HG03135 (cell line): ENCODE measurements at regions not wholly inside any gene's neighbourhood (a gene's known extent, or its start where the extent isn't known, plus 50 kb on each side); places are given as distances from the start of the nearest gene placed in this dataset.
"Not testable (repeated sequence)": the region's sequence is repeated elsewhere in the genome, so short reads cannot be mapped to it uniquely, and the experiment has no call there.

Experiments used
- ATAC-seq: cut with Tn5 transposase; IDR thresholded peaks from one replicate; pipeline ENCODE4 v1.9.1; 2021; ENCODE audit warnings: mild to moderate bottlenecking, moderate library complexity; ENCODE audit not compliant: unreplicated experiment

DNA sequence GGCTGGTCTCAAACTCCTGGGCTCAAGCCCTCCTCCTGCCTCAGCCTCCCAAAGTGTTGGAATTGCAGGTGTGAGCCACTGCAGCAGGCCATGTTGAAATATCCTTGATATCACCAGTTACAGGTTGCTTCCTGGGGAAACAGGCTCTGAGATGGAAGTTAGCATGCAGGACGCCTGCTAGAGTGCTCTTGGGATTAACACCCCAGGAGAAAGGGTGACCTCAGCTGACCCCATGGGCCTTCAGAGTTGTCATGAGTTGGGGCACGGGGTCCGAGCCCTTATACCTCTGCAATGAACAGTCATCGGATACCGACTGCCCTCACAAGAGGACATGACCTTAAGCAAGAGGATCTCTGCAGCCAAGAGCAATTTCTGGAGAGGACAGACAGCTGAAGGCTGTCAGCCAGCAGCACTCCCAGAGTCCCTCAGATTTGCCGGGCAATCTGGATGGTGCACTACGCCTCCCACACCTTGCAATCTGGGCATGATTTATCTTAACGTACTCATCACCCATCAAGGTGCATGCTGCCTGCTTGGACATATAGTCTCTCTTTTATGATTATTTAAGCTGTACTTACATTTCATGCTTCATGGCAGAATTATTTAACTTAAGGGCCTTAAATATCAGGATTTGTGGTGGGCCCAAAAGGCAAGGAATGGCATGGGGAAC is 134.6 kb downstream of the ADSS2 start:
- no peak for ATAC-seq

DNA sequence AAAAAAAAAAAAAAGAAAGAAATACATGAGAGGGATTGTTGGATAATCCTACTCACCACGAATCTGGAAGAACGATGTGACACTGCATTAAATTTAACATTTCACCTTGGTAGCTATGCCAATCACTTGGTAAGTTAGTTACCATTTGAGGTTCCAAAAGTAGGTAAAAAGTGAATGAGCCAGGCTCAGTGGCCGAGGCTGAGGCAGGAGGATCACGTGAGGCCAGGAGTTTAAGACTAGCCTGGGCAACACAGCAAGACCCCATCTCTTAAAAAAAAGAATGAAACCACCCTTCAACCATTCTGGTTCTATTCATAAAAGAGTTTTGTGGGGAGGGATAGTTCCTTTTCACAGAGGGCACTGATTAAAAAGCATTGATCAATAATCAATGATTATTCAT is 133.6 kb downstream of the ADSS2 start:
- no peak for ATAC-seq

DNA sequence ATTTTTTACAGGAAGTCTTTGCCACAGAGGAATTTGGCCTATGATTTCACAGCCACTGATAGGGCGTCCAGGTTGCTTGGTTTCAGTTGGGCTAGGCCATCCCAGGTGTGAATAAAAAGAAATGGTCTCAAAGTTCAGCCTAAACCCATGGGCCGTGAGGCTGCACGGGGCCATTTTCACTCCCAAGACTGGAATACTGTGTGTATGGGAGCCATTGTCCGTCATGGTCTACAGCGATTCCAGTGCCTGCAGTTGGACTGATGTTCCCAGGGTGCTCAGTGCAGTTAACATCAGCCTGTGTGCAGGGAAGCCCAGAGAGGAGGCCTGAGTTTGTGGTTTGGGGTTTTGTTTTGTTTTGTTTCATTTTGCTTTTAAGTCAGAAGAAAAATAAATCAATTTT is 133.2 kb downstream of the ADSS2 start:
- ATAC-seq, result no peak

DNA sequence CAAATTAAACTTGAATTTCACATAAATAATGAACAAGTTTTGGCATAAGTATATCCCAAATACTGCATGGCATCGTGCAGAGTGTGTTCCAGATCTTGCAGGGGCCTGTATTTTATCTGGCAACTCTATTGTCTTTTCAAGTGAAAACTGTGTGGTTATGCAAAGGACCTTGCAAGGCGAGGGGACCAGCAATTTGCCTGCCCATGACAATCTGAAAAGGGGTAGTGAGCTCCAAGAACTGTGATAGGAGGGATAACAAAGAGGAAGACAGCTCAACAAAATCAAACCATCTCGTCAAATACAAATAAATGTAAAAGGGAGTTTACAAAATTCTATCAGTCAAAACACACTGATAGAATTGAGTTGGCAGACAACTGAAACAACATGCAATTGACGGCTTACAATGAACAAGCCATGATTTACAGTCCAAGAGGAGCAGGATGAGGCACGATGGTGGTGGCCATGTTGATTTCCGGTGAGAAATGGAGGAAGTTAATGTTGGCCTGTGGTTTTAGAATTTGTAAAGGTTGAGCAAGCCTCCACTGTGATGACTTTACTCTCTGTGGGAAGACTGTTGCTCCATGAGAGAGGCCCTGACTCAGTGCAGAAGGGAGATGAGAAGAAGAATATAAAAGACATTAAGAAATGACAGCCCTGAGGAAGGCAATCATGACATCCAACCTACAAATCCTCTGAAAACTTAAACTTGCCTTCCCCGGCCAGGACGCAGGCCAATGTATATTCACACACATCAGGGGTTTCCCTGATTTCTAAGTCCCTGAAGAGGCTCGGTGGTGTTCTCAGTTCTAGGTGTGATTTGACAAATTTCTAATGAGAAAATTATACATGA is 132.2 kb downstream of the ADSS2 start:
- peak; percentile 72 for ATAC-seq

DNA sequence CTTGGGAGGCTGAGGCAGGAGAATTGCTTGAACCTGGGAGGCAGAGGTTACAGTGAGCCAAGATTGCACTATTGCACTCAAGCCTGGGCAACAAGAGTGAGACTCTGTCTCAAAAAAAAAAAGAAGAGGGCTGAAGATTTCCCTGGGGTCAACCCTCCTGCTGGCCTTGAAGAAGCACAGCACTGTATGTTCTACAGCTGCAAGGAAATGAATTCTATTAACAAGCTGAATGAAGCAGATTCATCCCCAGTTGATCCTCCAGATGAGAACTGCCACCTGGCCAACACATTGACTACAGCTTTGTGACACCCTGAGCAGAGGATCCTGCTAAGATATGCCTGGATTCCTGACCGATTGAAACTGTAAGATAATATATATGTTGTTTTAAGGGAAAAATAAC is 129.5 kb downstream of the ADSS2 start:
- ATAC-seq, result no peak

DNA sequence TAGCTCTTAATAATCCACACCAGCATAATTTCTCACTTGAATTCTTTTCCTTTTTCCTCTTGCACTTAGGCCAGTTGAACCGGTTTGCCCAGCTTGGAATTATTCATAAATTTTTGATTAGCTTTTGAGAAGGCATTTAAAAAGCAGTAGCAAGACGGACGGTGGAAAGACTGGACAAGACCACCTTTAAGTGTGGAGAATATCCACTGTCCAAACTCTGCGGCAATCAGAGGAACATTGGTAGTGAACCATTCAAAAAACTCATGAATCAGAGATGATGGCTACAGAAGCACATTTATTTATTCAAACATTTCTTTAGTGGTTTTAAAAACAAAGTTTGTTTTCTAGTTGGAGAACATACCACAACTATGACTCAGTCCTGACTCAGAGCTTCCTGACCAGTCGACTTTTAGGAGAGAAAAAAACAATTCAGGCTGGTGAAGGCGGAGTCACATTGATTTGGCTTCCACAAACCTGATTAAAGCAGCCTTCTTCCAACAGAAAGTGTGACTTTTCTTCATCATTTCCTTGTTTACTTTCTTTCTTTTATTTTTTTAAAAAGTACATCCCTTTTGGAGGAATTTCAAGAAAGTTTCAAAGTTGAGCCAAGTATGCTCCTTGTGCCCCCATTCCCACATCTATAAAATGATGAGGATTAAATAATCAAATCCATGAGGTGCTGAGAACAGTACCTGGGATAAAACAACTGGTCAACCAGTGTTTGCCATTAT is 128.8 kb downstream of the ADSS2 start:
- no peak for ATAC-seq

DNA sequence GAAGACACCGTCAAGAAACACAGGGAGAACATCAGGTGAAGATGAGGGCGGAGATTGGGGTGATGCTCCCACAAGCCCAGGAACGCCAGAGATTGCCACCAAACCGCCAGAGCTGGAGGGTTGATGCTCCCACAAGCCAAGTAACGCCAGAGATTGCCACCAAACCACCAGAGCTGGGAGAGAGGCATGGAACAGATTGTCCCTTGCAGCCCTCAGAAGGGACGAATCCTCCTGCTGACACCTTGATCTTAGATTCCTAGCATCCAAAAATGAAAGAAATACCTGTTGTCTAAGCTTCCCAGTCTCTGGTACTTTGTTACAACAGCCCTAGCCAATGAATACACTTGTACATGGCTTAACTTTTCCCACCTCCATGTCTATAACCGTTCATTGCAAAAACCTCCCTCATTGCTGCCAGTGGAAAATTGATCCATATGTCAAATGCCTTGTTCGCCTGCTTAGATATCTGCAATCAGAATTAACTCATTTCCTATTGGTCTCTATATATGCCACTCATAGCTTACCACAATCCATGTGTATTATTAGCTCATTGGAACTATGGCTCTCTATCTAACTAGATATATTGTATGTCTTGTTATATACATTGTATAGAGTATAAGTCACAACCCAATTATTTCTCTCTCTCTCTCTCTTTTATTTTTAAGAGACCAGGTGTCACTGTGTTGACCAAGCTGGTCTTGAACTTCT is 127.4 kb downstream of the ADSS2 start:
- ATAC-seq, result no peak

DNA sequence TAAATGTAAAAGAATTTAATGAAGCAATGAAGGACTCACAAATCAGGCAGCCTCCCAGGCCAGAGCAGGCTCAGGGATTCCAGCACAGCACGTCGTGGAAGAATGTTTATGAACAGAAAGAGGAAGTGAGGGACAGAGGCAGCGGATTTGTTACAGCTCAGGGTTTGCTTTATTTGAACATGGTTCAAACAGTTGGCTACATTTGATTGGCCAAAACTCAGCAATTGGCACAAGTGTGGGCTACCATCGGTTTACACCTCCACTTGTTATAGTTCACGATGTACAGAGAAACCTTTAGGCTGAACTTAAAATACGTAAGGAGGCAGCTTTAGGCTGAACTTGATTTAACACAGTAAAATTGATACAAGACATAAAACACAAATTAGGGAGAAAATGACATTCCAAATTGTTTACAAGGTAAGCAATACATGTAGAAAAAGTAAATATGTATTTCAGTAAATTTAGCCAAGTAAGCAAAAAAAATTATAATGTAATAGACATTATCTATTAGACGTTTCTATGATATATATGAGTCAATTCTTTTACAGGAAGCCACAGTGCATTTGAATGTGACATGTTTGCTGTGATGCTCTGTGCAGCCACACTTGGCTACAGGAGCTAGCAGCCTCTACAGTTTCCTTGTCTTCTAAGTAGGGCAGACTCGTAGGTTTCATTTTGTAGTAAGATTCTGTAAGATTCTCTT is 126.5 kb downstream of the ADSS2 start:
- peak; percentile 75 for ATAC-seq

DNA sequence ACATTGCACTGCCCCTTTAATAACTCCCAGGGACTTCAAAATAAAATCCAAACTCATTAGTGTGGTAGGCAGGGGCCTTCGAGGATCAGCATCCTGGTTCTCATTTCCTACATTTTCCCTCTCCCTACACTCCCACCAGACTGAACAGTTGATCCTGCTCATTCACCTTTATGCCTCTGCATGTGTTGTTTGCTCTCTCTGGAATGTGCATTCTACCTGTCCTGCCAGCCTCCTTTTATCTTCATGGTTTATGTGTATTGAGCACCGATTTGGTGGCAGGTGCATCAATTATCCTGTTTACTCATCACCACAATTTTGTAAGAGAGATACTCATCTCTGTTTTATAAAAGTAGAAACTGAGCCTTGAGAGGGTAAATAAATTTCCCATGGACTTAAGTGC is 125.0 kb downstream of the ADSS2 start:
- ATAC-seq, result no peak

DNA sequence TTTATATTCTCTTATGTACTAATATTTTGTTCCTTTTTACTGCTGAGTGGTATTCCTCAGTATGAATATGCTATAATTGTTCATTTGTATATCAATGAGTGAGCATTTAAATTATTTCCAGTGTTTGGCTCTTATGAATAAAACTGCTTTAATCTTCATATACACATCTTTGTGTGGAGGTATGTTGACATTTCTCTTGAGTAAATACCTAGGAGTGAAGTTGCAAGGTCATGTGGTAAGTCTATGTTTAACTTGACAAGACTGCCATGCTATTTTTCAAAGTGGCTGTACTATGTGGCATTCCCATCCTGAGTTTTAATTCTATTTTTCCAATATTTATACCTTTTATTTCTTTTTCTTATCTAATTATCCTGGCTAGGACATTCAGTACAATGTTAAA is 124.2 kb downstream of the ADSS2 start:
- no peak for ATAC-seq

DNA sequence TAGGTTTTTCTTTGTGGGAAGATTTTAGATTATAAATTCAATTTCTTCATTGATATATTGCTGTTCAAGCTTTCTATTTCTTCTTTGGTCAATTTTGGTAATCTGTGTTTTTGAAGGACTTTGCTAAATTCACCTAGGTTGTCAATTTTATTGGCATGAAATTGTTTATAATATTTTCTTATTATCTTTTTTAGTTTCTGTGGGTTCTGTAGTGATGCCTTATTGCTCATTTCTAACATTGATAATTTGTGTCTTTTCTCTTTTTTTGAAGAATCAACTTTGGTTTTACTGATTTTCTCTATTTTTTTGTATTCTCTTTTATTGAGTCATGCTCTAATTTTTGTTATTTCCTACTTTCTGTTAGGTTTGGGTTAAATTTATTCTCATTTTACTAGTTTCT is 123.2 kb downstream of the ADSS2 start:
- no peak for ATAC-seq

DNA sequence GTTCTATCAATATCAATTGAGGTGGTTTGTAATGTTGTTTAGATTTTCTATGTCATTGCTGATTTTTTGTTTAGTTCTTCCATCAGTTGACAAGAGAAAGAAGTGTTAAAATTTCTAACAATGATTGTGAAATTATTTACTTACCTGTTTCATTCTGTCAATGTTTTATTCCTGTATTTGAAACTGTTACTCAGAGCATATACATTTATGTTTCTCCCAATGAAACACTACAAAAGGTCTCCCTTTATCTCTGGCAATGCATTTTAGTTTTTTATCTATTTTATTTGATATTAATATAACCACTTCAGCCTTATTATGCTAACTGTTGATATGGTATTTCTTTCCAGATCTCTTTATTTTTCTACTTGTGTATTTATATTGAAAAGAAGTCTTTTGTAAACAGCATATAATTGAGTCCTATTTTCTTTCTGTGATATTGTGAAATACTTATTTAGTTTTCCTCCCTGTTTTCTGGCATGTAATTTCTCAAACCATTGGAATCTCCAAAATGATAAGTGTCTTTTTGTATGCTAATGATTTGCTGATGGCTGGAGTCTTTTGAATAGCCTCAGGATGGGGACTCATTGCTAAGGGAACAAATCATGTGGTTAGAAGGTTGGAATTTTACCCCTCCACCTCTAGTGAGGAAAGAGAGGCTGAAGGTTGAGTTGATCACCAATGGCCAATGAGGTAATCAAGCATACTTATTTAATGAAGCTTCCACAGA is 122.0 kb downstream of the ADSS2 start:
- no peak for ATAC-seq

DNA sequence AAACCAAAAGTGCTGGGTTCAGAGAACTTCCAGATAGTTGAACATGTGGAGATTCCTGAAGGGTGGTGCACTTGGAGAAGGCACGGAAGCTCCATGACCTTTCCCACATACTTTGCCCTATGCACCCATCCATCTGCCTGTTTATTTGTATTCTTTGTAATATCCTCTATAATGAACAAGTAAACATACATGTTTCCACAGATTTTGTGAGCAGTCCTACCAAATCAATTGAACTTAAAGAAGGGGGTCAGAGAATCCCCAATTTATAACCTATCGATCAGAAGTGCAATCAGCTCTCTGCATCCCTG is 121.4 kb downstream of the ADSS2 start:
- ATAC-seq, result no peak

DNA sequence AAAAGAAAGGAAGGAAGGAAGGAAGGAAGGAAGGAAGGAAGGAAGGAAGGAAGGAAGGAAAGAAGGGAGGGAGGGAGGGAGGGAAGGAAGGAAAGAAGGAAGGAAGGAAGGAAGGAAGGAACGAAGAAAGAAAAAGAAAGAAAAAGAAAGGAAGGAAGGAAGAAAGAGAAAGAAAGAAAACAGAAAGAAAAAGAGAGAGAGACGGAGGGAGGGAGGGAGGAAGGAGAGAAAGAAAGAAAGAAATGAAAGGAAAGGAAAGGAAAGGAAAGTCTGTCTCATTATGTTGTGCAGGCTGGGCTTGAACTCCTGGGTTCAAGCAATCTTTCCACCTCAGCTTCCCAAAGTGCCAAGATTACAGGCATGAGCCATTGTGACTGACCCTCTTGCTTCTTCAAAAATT is 118.9 kb downstream of the ADSS2 start:
- not testable (repeated sequence) for ATAC-seq

DNA sequence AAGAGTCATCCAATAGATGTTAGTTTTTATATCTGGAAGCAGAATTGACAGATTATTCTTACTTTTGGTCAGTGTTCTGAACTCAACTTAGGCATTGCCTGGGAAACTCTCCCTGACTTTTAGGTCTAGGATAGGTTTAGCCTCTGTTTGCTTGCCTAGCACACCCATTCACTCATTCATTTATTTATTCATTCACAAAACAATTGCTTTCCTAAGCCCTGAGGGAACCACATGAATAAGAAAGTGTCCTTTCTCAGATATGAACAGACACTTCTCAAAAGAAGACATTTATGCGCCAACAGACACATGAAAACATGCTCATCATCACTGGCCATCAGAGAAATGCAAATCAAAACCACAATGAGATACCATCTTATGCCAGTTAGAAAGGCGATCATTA is 117.4 kb downstream of the ADSS2 start:
- ATAC-seq, result not testable (repeated sequence)

DNA sequence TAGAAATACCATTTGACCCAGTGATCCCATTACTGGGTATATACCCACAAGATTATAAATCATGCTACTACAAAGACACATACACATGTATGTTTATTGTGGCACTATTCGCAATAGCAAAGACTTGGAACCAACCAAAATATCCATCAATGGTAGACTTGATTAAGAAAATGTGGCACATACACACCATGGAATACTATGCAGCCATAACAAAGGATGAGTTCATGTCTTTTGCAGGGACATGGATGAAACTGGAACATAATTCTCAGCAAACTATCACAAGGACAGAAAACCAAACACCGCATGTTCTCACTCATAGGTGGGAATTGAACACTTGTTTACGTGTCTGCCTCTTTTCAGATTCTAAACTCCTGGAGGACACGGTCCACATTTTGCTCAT is 116.9 kb downstream of the ADSS2 start:
- not testable (repeated sequence) for ATAC-seq

DNA sequence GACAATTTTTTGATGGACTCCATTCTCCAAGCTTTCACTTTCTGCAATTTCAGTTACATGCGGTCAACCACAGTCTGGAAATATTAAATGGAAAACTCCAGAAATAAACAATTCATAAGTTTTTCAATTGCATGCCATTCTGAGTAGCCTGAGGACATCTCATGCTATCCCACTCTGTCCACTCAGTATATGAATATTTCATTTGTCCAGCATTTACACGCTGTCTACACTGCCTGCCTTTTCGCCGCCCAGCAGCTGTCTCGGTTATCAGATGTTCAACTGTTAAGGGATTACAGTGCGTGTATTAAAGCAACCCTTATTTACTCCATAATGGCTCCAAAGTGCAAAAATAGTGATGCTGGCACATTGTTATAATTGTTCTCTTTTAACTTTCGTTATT is 116.3 kb downstream of the ADSS2 start:
- ATAC-seq, result no peak

DNA sequence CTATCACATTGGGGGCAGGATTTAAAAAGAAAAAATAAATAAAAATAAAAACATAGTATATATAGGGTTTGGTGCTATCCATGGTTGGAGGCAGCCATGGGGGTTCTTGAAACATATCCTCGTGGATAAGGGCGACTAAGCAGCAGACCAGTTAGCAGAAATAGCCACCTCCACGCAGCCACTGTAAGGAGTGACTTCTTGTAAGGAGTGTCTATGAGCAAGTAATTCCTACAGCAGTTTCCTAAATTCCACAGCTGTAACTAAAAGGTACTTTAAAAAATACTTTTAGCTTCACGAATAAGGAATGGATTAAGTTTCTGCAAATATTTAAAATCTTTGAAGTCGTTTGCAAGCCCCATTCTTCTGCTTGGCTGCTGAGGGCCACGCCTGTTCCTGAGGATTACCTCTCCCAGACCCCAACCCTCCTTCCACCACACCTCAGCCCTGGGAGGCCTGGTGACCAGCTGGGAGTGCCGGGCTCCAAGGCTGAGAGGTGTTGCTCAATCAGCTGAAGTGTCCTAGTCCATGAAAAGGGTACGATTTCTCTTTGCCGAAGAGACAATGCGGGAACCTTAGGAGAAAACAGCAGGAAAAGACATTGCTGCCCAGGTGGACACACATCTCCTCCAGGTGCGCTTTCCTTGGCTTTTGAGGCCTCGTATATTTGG is 115.3 kb downstream of the ADSS2 start:
- ATAC-seq, result no peak

DNA sequence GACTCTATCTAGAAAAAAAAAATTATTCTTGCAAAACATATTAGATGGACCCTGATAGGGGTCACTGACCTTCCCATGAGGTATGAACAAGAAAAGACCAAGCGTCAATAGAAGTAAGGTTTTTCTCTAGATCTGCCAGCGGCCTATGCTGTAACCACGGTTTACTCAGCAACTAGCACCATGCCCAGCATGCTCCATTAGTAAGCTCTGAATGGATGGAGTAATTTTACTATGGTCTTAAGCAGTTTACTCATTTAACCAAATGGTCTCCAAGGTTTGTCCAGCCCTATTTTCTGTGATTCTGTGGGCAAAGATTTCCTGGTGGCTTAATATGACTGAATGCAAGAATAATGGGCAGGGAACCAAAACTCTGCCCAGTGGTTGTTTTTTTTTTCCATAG is 113.9 kb downstream of the ADSS2 start:
- no peak for ATAC-seq
